ENCODE measurements at regions not wholly inside any gene's neighbourhood (a gene's known extent, or its start where the extent isn't known, plus 50 kb on each side); places are given as distances from the start of the nearest gene placed in this dataset.
"Not testable (repeated sequence)": the region's sequence is repeated elsewhere in the genome, so short reads cannot be mapped to it uniquely, and the experiment has no call there.

DNA sequence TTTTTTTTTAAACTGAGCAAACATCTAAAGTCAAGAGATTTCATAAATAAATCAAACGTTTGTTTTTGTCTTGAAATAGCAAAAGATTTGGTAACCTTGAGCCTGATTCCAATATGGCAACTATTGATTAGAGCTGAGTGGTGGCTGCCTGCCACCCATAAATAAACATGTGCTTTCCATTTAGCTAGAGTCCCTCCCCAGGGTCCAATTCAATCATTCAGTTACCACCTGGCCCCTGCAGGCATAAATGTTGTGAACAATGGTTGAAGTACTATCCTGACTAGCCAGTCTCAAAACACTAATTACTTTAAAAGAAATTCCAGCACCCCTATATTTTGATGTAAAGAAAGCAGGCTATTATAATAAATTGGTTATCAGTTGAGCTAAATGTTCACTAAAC lies 129.7 kb upstream of the GRIP1 start:
- H3K27me3 ChIP-seq: no peaks in the 10 kb centered on the region
- TF ChIP-seq POLR2AphosphoS5 (IDR thresholded peaks at IDR 0.05; ENCODE audit: insufficient read depth in 1 of 2, low read depth in 1 of 2) (no peak), POLR2A (IDR thresholded peaks at IDR 0.05) (no peak)
- TF ChIP-seq, protein P1, sequence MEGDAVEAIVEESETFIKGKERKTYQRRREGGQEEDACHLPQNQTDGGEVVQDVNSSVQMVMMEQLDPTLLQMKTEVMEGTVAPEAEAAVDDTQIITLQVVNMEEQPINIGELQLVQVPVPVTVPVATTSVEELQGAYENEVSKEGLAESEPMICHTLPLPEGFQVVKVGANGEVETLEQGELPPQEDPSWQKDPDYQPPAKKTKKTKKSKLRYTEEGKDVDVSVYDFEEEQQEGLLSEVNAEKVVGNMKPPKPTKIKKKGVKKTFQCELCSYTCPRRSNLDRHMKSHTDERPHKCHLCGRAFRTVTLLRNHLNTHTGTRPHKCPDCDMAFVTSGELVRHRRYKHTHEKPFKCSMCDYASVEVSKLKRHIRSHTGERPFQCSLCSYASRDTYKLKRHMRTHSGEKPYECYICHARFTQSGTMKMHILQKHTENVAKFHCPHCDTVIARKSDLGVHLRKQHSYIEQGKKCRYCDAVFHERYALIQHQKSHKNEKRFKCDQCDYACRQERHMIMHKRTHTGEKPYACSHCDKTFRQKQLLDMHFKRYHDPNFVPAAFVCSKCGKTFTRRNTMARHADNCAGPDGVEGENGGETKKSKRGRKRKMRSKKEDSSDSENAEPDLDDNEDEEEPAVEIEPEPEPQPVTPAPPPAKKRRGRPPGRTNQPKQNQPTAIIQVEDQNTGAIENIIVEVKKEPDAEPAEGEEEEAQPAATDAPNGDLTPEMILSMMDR (IDR thresholded peaks at IDR 0.05): no peak
- H3K27ac ChIP-seq: no peak overlapping the region

DNA sequence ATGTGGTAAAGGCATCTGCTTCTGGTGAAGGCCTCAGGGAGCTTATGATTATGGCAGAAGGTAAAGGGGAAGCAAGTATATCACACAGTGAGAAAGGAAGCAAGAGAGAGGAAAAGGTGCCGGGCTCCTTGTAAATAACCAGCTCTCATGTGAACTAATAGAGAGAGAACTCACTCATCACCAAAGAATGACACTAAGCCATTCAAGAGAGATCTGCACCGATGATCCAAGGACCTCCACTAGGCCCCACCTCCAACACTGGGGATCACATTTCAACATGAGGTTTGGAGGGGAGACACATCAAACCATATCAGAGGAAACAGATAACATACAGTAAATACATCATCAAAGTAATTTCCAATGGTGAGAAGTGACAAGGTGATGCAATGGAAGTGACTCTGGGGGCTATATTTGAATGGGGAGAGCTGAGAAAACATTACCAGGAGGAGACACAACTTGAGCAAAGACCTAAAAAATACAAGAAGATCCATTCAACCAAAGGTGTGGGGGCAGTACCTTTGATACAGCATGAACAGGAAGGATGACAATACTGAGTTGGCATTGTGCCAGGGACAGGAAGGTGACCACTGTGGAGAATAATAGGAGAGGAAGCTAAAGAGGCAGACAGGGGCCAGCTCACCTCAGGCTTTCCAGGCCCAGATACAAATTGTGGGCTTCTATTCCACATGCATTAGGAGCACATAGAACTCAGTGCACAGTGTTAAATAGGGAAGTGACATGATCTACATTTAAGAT lies 134.4 kb upstream of the GRIP1 start:
- Histone ChIP-seq H3K9me3 (no peaks in the 10 kb centered on the region), H3K4me3 (no peak overlapping the region), H3K27me3 (no peaks in the 10 kb centered on the region), H3K36me3 (no peaks in the 10 kb centered on the region), H3K27ac (no peak overlapping the region), H3K4me1 (no peaks in the 10 kb centered on the region)
- intact Hi-C loops (cut with DNase I): no loop called here
- DNase-seq (ENCODE audit: extremely low spot score in 2 of 2): no peak
- TF ChIP-seq POLR2AphosphoS5 (IDR thresholded peaks at IDR 0.05; ENCODE audit: insufficient read depth in 1 of 2, low read depth in 1 of 2): no peak
- no peak for TF ChIP-seq POLR2A (IDR thresholded peaks at IDR 0.05)
- TF ChIP-seq, protein P1 (IDR thresholded peaks at IDR 0.05): no peak

More for the DNA sequence above, 129.7 kb upstream of the GRIP1 start:
- Histone ChIP-seq H3K4me1 (no peaks in the 10 kb centered on the region), H3K4me3 (no peak overlapping the region), H3K36me3 (no peaks in the 10 kb centered on the region), H3K9me3 (no peaks in the 10 kb centered on the region)
- intact Hi-C loops (cut with DNase I): no loop called here
- DNase-seq (ENCODE audit: extremely low spot score in 2 of 2): no peak

DNA sequence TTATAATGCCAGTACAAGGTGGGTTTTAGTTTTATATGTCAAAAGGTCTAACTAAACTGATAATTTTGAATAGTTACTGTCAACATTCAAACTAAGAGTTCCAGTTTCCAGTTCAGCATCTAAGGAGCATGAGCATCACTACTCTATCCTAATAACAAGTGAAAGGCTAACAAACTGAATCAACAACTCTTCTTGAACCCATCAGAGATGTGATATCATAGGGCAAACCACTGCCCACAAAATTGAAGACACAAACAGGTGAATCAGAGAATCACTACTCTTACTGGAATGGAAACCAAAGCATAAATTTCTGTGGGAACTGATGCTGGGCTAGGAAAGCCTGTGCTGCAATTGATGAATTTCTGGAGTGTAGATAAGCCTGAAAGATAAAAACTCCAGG lies 140.7 kb upstream of the GRIP1 start:
- no peak for DNase-seq (ENCODE audit: extremely low spot score in 2 of 2)
- peaks cover 8% of the 10 kb centered on the region for H3K4me1 ChIP-seq
- H3K27me3 ChIP-seq: no peaks in the 10 kb centered on the region
- intact Hi-C loops (cut with DNase I): no loop called here
- TF ChIP-seq POLR2AphosphoS5 (IDR thresholded peaks at IDR 0.05; ENCODE audit: insufficient read depth in 1 of 2, low read depth in 1 of 2): no peak
- TF ChIP-seq POLR2A (IDR thresholded peaks at IDR 0.05): no peak
- TF ChIP-seq, protein P1 (IDR thresholded peaks at IDR 0.05): no peak
- no peak overlapping the region for H3K4me3 ChIP-seq
- no peaks in the 10 kb centered on the region for H3K9me3 ChIP-seq
- no peak overlapping the region for H3K27ac ChIP-seq
- no peaks in the 10 kb centered on the region for H3K36me3 ChIP-seq

DNA sequence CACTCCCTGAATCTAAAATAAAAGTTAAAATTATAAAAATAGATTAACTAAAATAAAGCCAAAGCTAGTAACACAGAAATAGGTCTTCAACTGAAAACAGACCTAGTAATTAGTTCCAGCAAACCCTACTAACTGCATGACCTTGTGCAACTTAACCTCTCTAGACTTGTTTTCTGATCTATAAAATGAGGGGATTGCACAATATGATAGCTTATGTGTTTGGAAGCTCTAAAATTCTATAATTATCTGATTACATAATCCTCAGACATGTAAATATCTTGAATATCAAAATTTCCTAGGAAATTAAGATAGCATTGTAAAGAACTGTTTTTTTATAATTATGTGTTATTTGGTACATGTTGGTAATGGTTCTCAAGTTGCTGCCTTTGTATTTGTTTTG lies 144.1 kb upstream of the GRIP1 start:
- no peaks in the 10 kb centered on the region for H3K27me3 ChIP-seq
- peaks cover 8% of the 10 kb centered on the region for H3K4me1 ChIP-seq
- H3K9me3 ChIP-seq: no peaks in the 10 kb centered on the region
- H3K36me3 ChIP-seq: no peaks in the 10 kb centered on the region
- DNase-seq (ENCODE audit: extremely low spot score in 2 of 2): no peak
- TF ChIP-seq POLR2A (IDR thresholded peaks at IDR 0.05) (no peak), POLR2AphosphoS5 (IDR thresholded peaks at IDR 0.05; ENCODE audit: insufficient read depth in 1 of 2, low read depth in 1 of 2) (no peak)
- TF ChIP-seq, protein P1 (IDR thresholded peaks at IDR 0.05): no peak
- no peak overlapping the region for H3K27ac ChIP-seq
- H3K4me3 ChIP-seq: no peak overlapping the region
- intact Hi-C loops (cut with DNase I): no loop called here

DNA sequence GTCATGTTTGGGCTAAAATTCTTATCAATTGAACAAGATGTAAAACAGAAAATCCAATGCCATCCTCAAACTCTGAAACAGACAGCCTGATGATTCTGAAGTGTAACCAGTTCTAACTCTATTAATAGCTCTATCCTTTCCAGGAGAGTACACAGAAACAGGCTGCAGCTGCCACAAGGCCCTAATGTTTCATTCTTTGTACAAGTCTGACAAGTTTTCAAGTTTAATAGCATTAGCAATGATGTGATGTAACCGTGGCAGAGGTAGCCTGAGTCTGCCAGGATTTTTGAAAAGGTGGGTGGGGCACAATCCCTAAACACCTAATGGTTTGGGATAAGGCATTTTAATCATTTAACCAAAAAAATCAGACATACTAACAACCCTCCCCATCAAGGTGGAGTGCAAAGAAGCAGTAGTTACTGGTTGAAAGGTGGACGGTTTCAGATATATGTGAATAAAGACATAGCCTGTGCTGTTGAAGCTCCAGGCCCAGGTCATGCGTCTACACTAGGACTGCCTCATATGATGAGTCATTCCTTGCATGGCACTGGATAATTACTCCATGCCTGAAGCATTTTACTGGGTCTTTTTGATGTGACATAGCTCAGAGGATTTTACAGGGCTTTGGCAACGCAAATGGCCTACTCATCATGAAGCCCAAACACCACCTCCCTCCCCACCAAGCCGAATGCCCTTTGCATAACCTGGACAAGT lies 145.1 kb upstream of the GRIP1 start:
- peaks cover 8% of the 10 kb centered on the region for H3K4me1 ChIP-seq
- no peaks in the 10 kb centered on the region for H3K36me3 ChIP-seq
- no peaks in the 10 kb centered on the region for H3K27me3 ChIP-seq
- no peak overlapping the region for H3K4me3 ChIP-seq
- no peak for DNase-seq (ENCODE audit: extremely low spot score in 2 of 2)
- intact Hi-C loops (cut with DNase I): no loop called here
- no peaks in the 10 kb centered on the region for H3K9me3 ChIP-seq
- peak overlapping the region; percentile 33 for H3K27ac ChIP-seq
- peak in 1 of 2 donors; percentile 72 for TF ChIP-seq POLR2AphosphoS5 (IDR thresholded peaks at IDR 0.05; ENCODE audit: insufficient read depth in 1 of 2, low read depth in 1 of 2)
- TF ChIP-seq POLR2A (IDR thresholded peaks at IDR 0.05): no peak

DNA sequence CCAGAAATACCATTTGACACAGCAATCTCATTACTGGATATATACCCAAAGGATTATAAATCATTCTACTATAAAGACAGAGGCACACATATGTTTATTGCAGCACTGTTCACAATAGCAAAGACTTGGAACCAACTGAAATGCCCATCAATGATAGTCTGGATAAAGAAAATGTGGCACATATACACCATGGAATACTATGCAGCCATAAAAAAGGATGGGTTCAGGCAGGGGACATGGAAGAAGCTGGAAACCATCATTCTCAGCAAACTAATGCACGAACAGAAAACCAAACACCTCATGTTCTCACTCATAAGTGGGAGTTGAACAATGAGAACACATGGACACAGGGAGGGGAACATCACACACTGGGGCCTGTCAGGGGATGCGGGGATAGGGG lies 147.0 kb upstream of the GRIP1 start:
- H3K4me3 ChIP-seq; H3K27ac ChIP-seq; H3K27me3 ChIP-seq; intact Hi-C loops (cut with DNase I); H3K9me3 ChIP-seq; H3K4me1 ChIP-seq; H3K36me3 ChIP-seq; DNase-seq (ENCODE audit: extremely low spot score in 2 of 2): not testable (repeated sequence)

All from vagina (tissue), 2 donors.